MM.1S (cell line): ENCODE measurements at regions not wholly inside any gene's neighbourhood (a gene's known extent, or its start where the extent isn't known, plus 50 kb on each side); places are given as distances from the start of the nearest gene placed in this dataset.

Experiments
- DNase-seq: peaks from one replicate; pipeline ENCODE4 v3.0.0-alpha.2; 2015
- H2AFZ ChIP-seq: fragments of 300-600 bp; sonication (generic); 2 replicates; pipeline ENCODE4 v1.6.0; 2016; ENCODE audit warnings: antibody characterized with exemption, low read length
- H3F3A ChIP-seq: fragments of 300-600 bp; sonication (generic); 2 replicates; pipeline ENCODE4 v1.6.1; 2016; ENCODE audit warnings: mild to moderate bottlenecking, antibody characterized with exemption, low read length, moderate library complexity, mixed read lengths; ENCODE audit not compliant: insufficient read depth
- H3K27ac ChIP-seq: fragments of 300-600 bp; sonication (generic); 2 replicates; pipeline ENCODE4 v1.5.1; 2016; ENCODE audit warnings: mild to moderate bottlenecking, low read length
- H3K27me3 ChIP-seq: fragments of 300-600 bp; sonication (generic); replicated peaks from 2 replicates; pipeline ENCODE4 v1.6.0; 2016; ENCODE audit warnings: low read length; ENCODE audit not compliant: insufficient read depth
- H3K36me3 ChIP-seq: fragments of 300-600 bp; sonication (generic); replicated peaks from 2 replicates; pipeline ENCODE4 v1.6.1; 2016; ENCODE audit warnings: mild to moderate bottlenecking, low read length, mixed read lengths; ENCODE audit not compliant: insufficient read depth
- H3K4me1 ChIP-seq: fragments of 300-600 bp; sonication (generic); 2 replicates; pipeline ENCODE4 v1.6.1; 2016; ENCODE audit warnings: low read length, mixed read lengths
- H3K4me2 ChIP-seq: fragments of 300-600 bp; sonication (generic); 2 replicates; pipeline ENCODE4 v1.6.0; 2016; ENCODE audit warnings: low read depth, low read length
- H3K4me3 ChIP-seq: fragments of 300-600 bp; sonication (generic); 2 replicates; pipeline ENCODE4 v1.5.1; 2016; ENCODE audit warnings: low read length, mixed read lengths
- H3K79me2 ChIP-seq: fragments of 300-600 bp; sonication (generic); 2 replicates; pipeline ENCODE4 v1.6.1; 2016; ENCODE audit warnings: mixed run types, low read length, mixed read lengths
- H3K9ac ChIP-seq: fragments of 300-600 bp; sonication (generic); 2 replicates; pipeline ENCODE4 v1.6.1; 2016; ENCODE audit warnings: low read length, mixed read lengths
- H3K9me2 ChIP-seq: fragments of 300-600 bp; sonication (generic); replicated peaks from 2 replicates; pipeline ENCODE4 v1.6.1; 2016; ENCODE audit warnings: mild to moderate bottlenecking, low read length, mixed read lengths; ENCODE audit not compliant: insufficient read depth
- H3K9me3 ChIP-seq: fragments of 300-600 bp; sonication (generic); replicated peaks from 2 replicates; pipeline ENCODE4 v1.6.1; 2016; ENCODE audit warnings: mild to moderate bottlenecking, low read length, mixed read lengths; ENCODE audit not compliant: insufficient read depth
- H4K20me1 ChIP-seq: fragments of 300-600 bp; sonication (generic); 2 replicates; pipeline ENCODE4 v1.6.1; 2016; ENCODE audit warnings: mild to moderate bottlenecking, low read length, moderate library complexity, mixed read lengths; ENCODE audit not compliant: insufficient read depth
- CTCF ChIP-seq: fragments of 300-600 bp; sonication (generic); IDR thresholded peaks from 2 replicates; pipeline ENCODE4 v1.5.1; 2016; ENCODE audit warnings: antibody characterized with exemption, low read length, mixed read lengths
- EZH2 ChIP-seq: fragments of 300-600 bp; sonication (generic); optimal IDR thresholded peaks from 2 replicates; pipeline ENCODE3; 2017; ENCODE audit warnings: low read depth, mild to moderate bottlenecking, antibody characterized with exemption, low read length, mixed read lengths
- EZH2phosphoT487 ChIP-seq: fragments of 300-600 bp; sonication (generic); IDR thresholded peaks from 2 replicates; pipeline ENCODE4 v1.6.1; 2018; ENCODE audit warnings: antibody characterized with exemption, low read length

GRCh38 chr18:78447211-78447610 lies 532.4 kb upstream of the SALL3 start:
- H3K9me3 ChIP-seq, result no peaks in the 10 kb centered on the region
- H3K27ac ChIP-seq, result no peak overlapping the region
- no peaks in the 10 kb centered on the region for H3F3A ChIP-seq
- no peaks in the 10 kb centered on the region for H3K79me2 ChIP-seq
- no peaks in the 10 kb centered on the region for H4K20me1 ChIP-seq
- H3K9me2 ChIP-seq, result no peaks in the 10 kb centered on the region
- no peak overlapping the region for H3K4me2 ChIP-seq
- H3K4me1 ChIP-seq, result no peaks in the 10 kb centered on the region
- no peaks in the 10 kb centered on the region for H3K36me3 ChIP-seq
- DNase-seq, result no peak
- H3K4me3 ChIP-seq, result no peak overlapping the region
- H3K9ac ChIP-seq, result no peak overlapping the region
- no peaks in the 10 kb centered on the region for H3K27me3 ChIP-seq
- no peak for TF ChIP-seq EZH2phosphoT487
- no peak for TF ChIP-seq CTCF
- no peak for TF ChIP-seq EZH2
- no peak overlapping the region for H2AFZ ChIP-seq

- no peaks in the 10 kb centered on the region for H3K79me2 ChIP-seq
- H3K27ac ChIP-seq, result no peak overlapping the region
- no peaks in the 10 kb centered on the region for H3F3A ChIP-seq
- no peak overlapping the region for H2AFZ ChIP-seq
- no peak overlapping the region for H3K4me2 ChIP-seq
- no peaks in the 10 kb centered on the region for H3K4me1 ChIP-seq
- no peaks in the 10 kb centered on the region for H3K9me3 ChIP-seq
- no peak overlapping the region for H3K4me3 ChIP-seq
- H4K20me1 ChIP-seq, result no peaks in the 10 kb centered on the region
- H3K9me2 ChIP-seq, result no peaks in the 10 kb centered on the region
- no peaks in the 10 kb centered on the region for H3K27me3 ChIP-seq
- H3K9ac ChIP-seq, result no peak overlapping the region
- TF ChIP-seq EZH2 (no peak), EZH2phosphoT487 (no peak), CTCF (no peak)
- no peak for DNase-seq
- no peaks in the 10 kb centered on the region for H3K36me3 ChIP-seq
Measured at GRCh38 chr18:78448106-78448505, 531.5 kb upstream of the SALL3 start.

GRCh38 chr18:78448591-78448990 lies 531.0 kb upstream of the SALL3 start:
- TF ChIP-seq EZH2 (no peak), CTCF (no peak), EZH2phosphoT487 (no peak)
- no peaks in the 10 kb centered on the region for H3F3A ChIP-seq
- no peak overlapping the region for H2AFZ ChIP-seq
- no peaks in the 10 kb centered on the region for H3K9me2 ChIP-seq
- no peaks in the 10 kb centered on the region for H3K9me3 ChIP-seq
- H3K4me1 ChIP-seq, result no peaks in the 10 kb centered on the region
- no peak overlapping the region for H3K9ac ChIP-seq
- no peaks in the 10 kb centered on the region for H3K36me3 ChIP-seq
- H3K4me2 ChIP-seq, result no peak overlapping the region
- H3K27ac ChIP-seq, result no peak overlapping the region
- no peaks in the 10 kb centered on the region for H4K20me1 ChIP-seq
- DNase-seq, result no peak
- no peaks in the 10 kb centered on the region for H3K27me3 ChIP-seq
- H3K4me3 ChIP-seq, result no peak overlapping the region
- no peaks in the 10 kb centered on the region for H3K79me2 ChIP-seq

- H3K4me1 ChIP-seq, result no peaks in the 10 kb centered on the region
- no peaks in the 10 kb centered on the region for H4K20me1 ChIP-seq
- no peaks in the 10 kb centered on the region for H3K9me2 ChIP-seq
- no peaks in the 10 kb centered on the region for H3K79me2 ChIP-seq
- no peak for DNase-seq
- no peaks in the 10 kb centered on the region for H3F3A ChIP-seq
- no peak overlapping the region for H3K4me3 ChIP-seq
- no peaks in the 10 kb centered on the region for H3K9me3 ChIP-seq
- no peak overlapping the region for H3K9ac ChIP-seq
- no peak overlapping the region for H3K27ac ChIP-seq
- H2AFZ ChIP-seq, result no peak overlapping the region
- no peaks in the 10 kb centered on the region for H3K27me3 ChIP-seq
- TF ChIP-seq EZH2 (no peak), CTCF (no peak), EZH2phosphoT487 (no peak)
- H3K36me3 ChIP-seq, result no peaks in the 10 kb centered on the region
- H3K4me2 ChIP-seq, result no peak overlapping the region
Measured at GRCh38 chr18:78454221-78454620, 525.4 kb upstream of the SALL3 start.
